K562 (cell line): ENCODE measurements at regions not wholly inside any gene's neighbourhood (a gene's known extent, or its start where the extent isn't known, plus 50 kb on each side); places are given as distances from the start of the nearest gene placed in this dataset.

Source experiments
- BRD9 ChIP-seq: fragments of 450-650 bp; IDR thresholded peaks from 2 replicates; pipeline ENCODE4 v1.6.1; 2018; ENCODE audit warnings: low read depth; ENCODE audit not compliant: partially characterized antibody
- REST ChIP-seq, 2 experiments: fragments of 450-650 bp; formaldehyde crosslinking in 1 of 2; IDR thresholded peaks; 2 replicates each; pipeline versions ENCODE4 v1.4.0 to v1.6.1; 2014 to 2020; ENCODE audit warnings: mild to moderate bottlenecking in 2 of 2, borderline replicate concordance in 1 of 2, low read depth in 1 of 2
- TAF7 ChIP-seq: fragments of 450-650 bp; IDR thresholded peaks from 2 replicates; pipeline ENCODE4 v1.6.1; 2016; ENCODE audit warnings: missing genetic modification characterization, missing compliant biosample characterization
- TCFL5 ChIP-seq: fragments of 250-450 bp; sonication (Bioruptor Pico); conservative IDR thresholded peaks from 2 replicates; pipeline ENCODE4 v1.6.1; 2021; ENCODE audit warnings: mild to moderate bottlenecking, moderate library complexity, matching md5 sums
- ZMIZ1 ChIP-seq, 2 experiments: fragments of 150-350 bp in 1 of 2; IDR thresholded peaks; 2 replicates each; pipeline ENCODE4 v1.6.1; 2012 to 2016; ENCODE audit warnings: low read depth in 2 of 2, low read length in 2 of 2, mild to moderate bottlenecking in 1 of 2, moderate library complexity in 1 of 2
- ZNF407 ChIP-seq: fragments of 450-650 bp; IDR thresholded peaks from 2 replicates; pipeline ENCODE4 v1.6.1; 2016; ENCODE audit warnings: low read depth

GRCh38 chr16:79845734-79846135 is 245.2 kb upstream of the MAF start (continued):
- TF ChIP-seq ZNF407 (no peak), ZMIZ1 (IDR thresholded peaks at IDR 0.05; ENCODE audit: low read depth in 2 of 2, low read length in 2 of 2) (no peak), REST (IDR thresholded peaks at IDR 0.05; ENCODE audit: borderline replicate concordance) (no peak), REST (CRISPR knock-in tag; IDR thresholded peaks at IDR 0.05; ENCODE audit: low read depth) (no peak), BRD9 (peak; percentile 34), TAF7 (tag) (0 out of 2 replicates have a peak, but pooled peaks have one; percentile 24), TCFL5 (no peak)
